Thymus (tissue), 11 donors: ENCODE measurements at regions not wholly inside any gene's neighbourhood (a gene's known extent, or its start where the extent isn't known, plus 50 kb on each side); places are given as distances from the start of the nearest gene placed in this dataset.

Experiments used
- DNase-seq, 9 donors: peaks; one replicate each; pipeline ENCODE4 v3.0.0-alpha.2; 2013; ENCODE audit warnings: low spot score in 9 of 9, low read depth in 6 of 9, missing footprints in 1 of 9
- H3K27ac ChIP-seq, 2 donors: one replicate each; pipeline ENCODE4 v1.5.1; 2013; ENCODE audit warnings: control low read depth in 1 of 2, low read depth in 1 of 2, low read length in 1 of 2, mild to moderate bottlenecking in 1 of 2, moderate library complexity in 1 of 2
- H3K27me3 ChIP-seq, 2 donors: one replicate each; pipeline ENCODE4 v1.5.1; 2013; ENCODE audit warnings: low read length in 1 of 2; ENCODE audit not compliant: control insufficient read depth in 2 of 2, insufficient read depth in 1 of 2
- H3K36me3 ChIP-seq, 2 donors: one replicate each; pipeline ENCODE4 v1.5.1; 2013; ENCODE audit warnings: low read length in 1 of 2, mild to moderate bottlenecking in 1 of 2, moderate library complexity in 1 of 2; ENCODE audit not compliant: control insufficient read depth in 2 of 2, insufficient read depth in 2 of 2
- H3K4me1 ChIP-seq, 2 donors: one replicate each; pipeline ENCODE4 v1.5.1; 2013; ENCODE audit warnings: low read length in 2 of 2; ENCODE audit not compliant: control insufficient read depth in 2 of 2, insufficient read depth in 2 of 2
- H3K4me3 ChIP-seq, 2 donors: one replicate each; pipeline ENCODE4 v1.5.1; 2013; ENCODE audit warnings: low read length in 2 of 2, control low read depth in 1 of 2, mild to moderate bottlenecking in 1 of 2
- H3K9me3 ChIP-seq, 2 donors: one replicate each; pipeline ENCODE4 v1.5.1; 2013; ENCODE audit warnings: low read length in 1 of 2, mild to moderate bottlenecking in 1 of 2; ENCODE audit not compliant: control insufficient read depth in 2 of 2, insufficient read depth in 1 of 2
- WGBS: extraction: QIAGEN DNeasy Blood & Tissue Kit; methylation state at CpG from one replicate; pipeline ENCODE4 v1.1.7; 2013; 5-methylcytosine and 5-hydroxymethylcytosine counted together
- donor health status: healthy.

GRCh38 chr1:168446081-168446480, 97.7 kb downstream of the XCL2 start:
- Histone ChIP-seq H3K4me3 (no peak overlapping the region), H3K9me3 (no peaks in the 10 kb centered on the region), H3K36me3 (no peaks in the 10 kb centered on the region), H3K4me1 (peaks cover 0 to 13% of the 10 kb centered on the region in 2 donors), H3K27me3 (no peaks in the 10 kb centered on the region), H3K27ac (no peak overlapping the region)
- no peak for DNase-seq
- WGBS, result 95% methylated on average over 5 of the region's 5 CpGs

GRCh38 chr1:168443899-168444298, 99.9 kb downstream of the XCL2 start:
- Histone ChIP-seq H3K27ac (peak overlapping the region in 1 of 2 donors; percentile 23), H3K36me3 (no peaks in the 10 kb centered on the region), H3K4me3 (no peak overlapping the region), H3K27me3 (no peaks in the 10 kb centered on the region), H3K9me3 (no peaks in the 10 kb centered on the region), H3K4me1 (peaks cover 0 to 17% of the 10 kb centered on the region in 2 donors)
- WGBS, result 55% methylated on average over 5 of the region's 5 CpGs
- peak in 1 of 9 donors; percentile 55 for DNase-seq

GRCh38 chr1:168443356-168443755, 100.4 kb downstream of the XCL2 start:
- no peak overlapping the region for H3K27ac ChIP-seq
- H3K9me3 ChIP-seq, result no peaks in the 10 kb centered on the region
- peaks cover 0 to 17% of the 10 kb centered on the region in 2 donors for H3K4me1 ChIP-seq
- H3K36me3 ChIP-seq, result no peaks in the 10 kb centered on the region
- no peak overlapping the region for H3K4me3 ChIP-seq
- H3K27me3 ChIP-seq, result no peaks in the 10 kb centered on the region
- no peak for DNase-seq
- WGBS, result 94% methylated on average over 3 of the region's 3 CpGs

GRCh38 chr1:168442931-168443330, 100.9 kb downstream of the XCL2 start:
- WGBS, result 92% methylated on average over 2 of the region's 2 CpGs
- no peak overlapping the region for H3K27ac ChIP-seq
- no peaks in the 10 kb centered on the region for H3K36me3 ChIP-seq
- DNase-seq, result no peak
- H3K9me3 ChIP-seq, result no peaks in the 10 kb centered on the region
- no peak overlapping the region for H3K4me3 ChIP-seq
- H3K27me3 ChIP-seq, result no peaks in the 10 kb centered on the region
- peaks cover 0 to 17% of the 10 kb centered on the region in 2 donors for H3K4me1 ChIP-seq

- WGBS, result 68% methylated on average over 3 of the region's 3 CpGs
- Histone ChIP-seq H3K27me3 (no peaks in the 10 kb centered on the region), H3K4me1 (peaks cover 0 to 17% of the 10 kb centered on the region in 2 donors), H3K36me3 (no peaks in the 10 kb centered on the region), H3K27ac (no peak overlapping the region), H3K9me3 (no peaks in the 10 kb centered on the region), H3K4me3 (no peak overlapping the region)
- no peak for DNase-seq
These were observed 102.1 kb downstream of the XCL2 start for GRCh38 chr1:168441745-168442144.

- DNase-seq, result peak; percentile 63 to 93 (median 81)
- no peak overlapping the region for H3K4me3 ChIP-seq
- no peak overlapping the region for H3K27ac ChIP-seq
- WGBS, result 44% methylated on average over 20 of the region's 20 CpGs
- H3K4me1 ChIP-seq, result peaks cover 0 to 14% of the 10 kb centered on the region in 2 donors
- no peaks in the 10 kb centered on the region for H3K27me3 ChIP-seq
- no peaks in the 10 kb centered on the region for H3K36me3 ChIP-seq
- H3K9me3 ChIP-seq, result no peaks in the 10 kb centered on the region
These were observed 104.1 kb downstream of the XCL2 start for GRCh38 chr1:168439456-168440375.

GRCh38 chr1:168438626-168439025, 105.2 kb downstream of the XCL2 start:
- Histone ChIP-seq H3K4me1 (peaks cover 0 to 8% of the 10 kb centered on the region in 2 donors), H3K4me3 (no peak overlapping the region), H3K27ac (no peak overlapping the region), H3K36me3 (no peaks in the 10 kb centered on the region), H3K9me3 (no peaks in the 10 kb centered on the region), H3K27me3 (no peaks in the 10 kb centered on the region)
- DNase-seq, result no peak
- 76% methylated on average over 3 of the region's 3 CpGs for WGBS

- H3K27ac ChIP-seq, result no peak overlapping the region
- no peaks in the 10 kb centered on the region for H3K36me3 ChIP-seq
- no peak overlapping the region for H3K4me3 ChIP-seq
- H3K4me1 ChIP-seq, result peaks cover 0 to 4% of the 10 kb centered on the region in 2 donors
- no peaks in the 10 kb centered on the region for H3K27me3 ChIP-seq
- no peak for DNase-seq
- H3K9me3 ChIP-seq, result no peaks in the 10 kb centered on the region
- 95% methylated on average over 6 of the region's 6 CpGs for WGBS
These were observed 106.0 kb downstream of the XCL2 start for GRCh38 chr1:168437821-168438220.

GRCh38 chr1:168435439-168435838, 108.4 kb downstream of the XCL2 start:
- Histone ChIP-seq H3K9me3 (no peaks in the 10 kb centered on the region), H3K36me3 (no peaks in the 10 kb centered on the region), H3K4me1 (peaks cover 0 to 4% of the 10 kb centered on the region in 2 donors), H3K27me3 (no peaks in the 10 kb centered on the region), H3K27ac (no peak overlapping the region), H3K4me3 (no peak overlapping the region)
- no peak for DNase-seq
- 90% methylated on average over 6 of the region's 6 CpGs for WGBS
